HEK293 (cell line): ENCODE measurements at regions not wholly inside any gene's neighbourhood (a gene's known extent, or its start where the extent isn't known, plus 50 kb on each side); places are given as distances from the start of the nearest gene placed in this dataset.

Source experiments
- CTCF ChIA-PET: fragments of 350-600 bp; formaldehyde crosslinking; extraction: SDS; loops from one replicate; lab custom pipeline; 2021; ENCODE audit warnings: antibody characterized with exemption; lab: Yijun Ruan, JAX
- POLR2A ChIA-PET: fragments of 300-600 bp; formaldehyde crosslinking; extraction: SDS; loops from one replicate; lab custom pipeline; 2020; ENCODE audit warnings: antibody characterized with exemption, inconsistent platforms; lab: Yijun Ruan, JAX
- H3K27ac ChIP-seq: fragments of 200-500 bp; sonication (Bioruptor generic); 2 replicates; pipeline ENCODE4 v1.5.1; 2014; ENCODE audit warnings: low read depth, low read length, control low read depth, inconsistent platforms; ENCODE audit errors: extremely low read depth
- H3K36me3 ChIP-seq, 2 experiments: fragments of 200-500 bp in 1 of 2; sonication (Bioruptor generic) in 1 of 2; 1 replicate in 1 of 2; 2 replicates in 1 of 2; pipeline ENCODE4 v1.5.1; 2014 to 2017; ENCODE audit warnings: inconsistent platforms in 2 of 2, low read length in 2 of 2; ENCODE audit not compliant: control insufficient read depth in 2 of 2, insufficient read depth in 1 of 2
- H3K4me1 ChIP-seq: fragments of 200-500 bp; sonication (Bioruptor generic); 2 replicates; pipeline ENCODE4 v1.5.1; 2014; ENCODE audit warnings: mild to moderate bottlenecking, low read length, inconsistent platforms; ENCODE audit not compliant: control insufficient read depth, insufficient read depth
- H3K4me3 ChIP-seq: 2 replicates; pipeline ENCODE4 v1.5.1; 2011; ENCODE audit warnings: low read depth, mild to moderate bottlenecking, control low read depth, low read length, moderate library complexity
- H3K9me3 ChIP-seq: fragments of 200-500 bp; sonication (Bioruptor generic); 2 replicates; pipeline ENCODE4 v1.5.1; 2014; ENCODE audit warnings: low read depth, low read length, inconsistent platforms; ENCODE audit not compliant: control insufficient read depth, insufficient read depth
- HOXC10 ChIP-seq: sonication (generic); formaldehyde crosslinking; IDR thresholded peaks from 2 replicates; pipeline ENCODE4 v1.8.1; 2023; ENCODE audit warnings: mild to moderate bottlenecking, missing genetic modification reagents
- ZEB2 ChIP-seq: fragments of 450-650 bp; formaldehyde crosslinking; IDR thresholded peaks from 2 replicates; pipeline ENCODE4 v1.5.1; 2016; ENCODE audit warnings: missing biosample characterization, missing genetic modification characterization
- ZFHX2 ChIP-seq: fragments of 450-650 bp; formaldehyde crosslinking; conservative IDR thresholded peaks from 2 replicates; pipeline ENCODE4 v1.5.1; 2016; ENCODE audit warnings: missing biosample characterization, missing genetic modification characterization
- ZFP69B ChIP-seq: fragments of 450-650 bp; formaldehyde crosslinking; IDR thresholded peaks from 2 replicates; pipeline ENCODE4 v1.5.1; 2016; ENCODE audit warnings: missing biosample characterization, missing genetic modification characterization
- ZNF214 ChIP-seq: fragments of 450-650 bp; formaldehyde crosslinking; IDR thresholded peaks from 2 replicates; pipeline ENCODE4 v1.5.1; 2017; ENCODE audit warnings: missing biosample characterization, mild to moderate bottlenecking, missing genetic modification characterization, borderline replicate concordance
- ZNF221 ChIP-seq: fragments of 450-650 bp; formaldehyde crosslinking; IDR thresholded peaks from 2 replicates; pipeline ENCODE4 v1.5.1; 2017; ENCODE audit warnings: missing biosample characterization, missing genetic modification characterization, borderline replicate concordance
- ZNF23 ChIP-seq: fragments of 450-650 bp; formaldehyde crosslinking; IDR thresholded peaks from 2 replicates; pipeline ENCODE4 v1.5.1; 2016; ENCODE audit warnings: missing biosample characterization, missing genetic modification characterization, borderline replicate concordance
- ZNF292 ChIP-seq: fragments of 450-650 bp; formaldehyde crosslinking; IDR thresholded peaks from 2 replicates; pipeline ENCODE4 v1.5.1; 2016; ENCODE audit warnings: low read depth, missing biosample characterization, missing genetic modification characterization, borderline replicate concordance
- ZNF501 ChIP-seq: fragments of 450-650 bp; formaldehyde crosslinking; IDR thresholded peaks from 2 replicates; pipeline ENCODE4 v1.5.1; 2016; ENCODE audit warnings: missing biosample characterization, missing genetic modification characterization
- ZNF529 ChIP-seq: fragments of 450-650 bp; formaldehyde crosslinking; IDR thresholded peaks from 2 replicates; pipeline ENCODE4 v1.5.1; 2017; ENCODE audit warnings: missing genetic modification characterization, missing biosample characterization; ENCODE audit not compliant: insufficient replicate concordance
- ZNF571 ChIP-seq: fragments of 450-650 bp; formaldehyde crosslinking; IDR thresholded peaks from 2 replicates; pipeline ENCODE4 v1.5.0; 2017; ENCODE audit warnings: missing biosample characterization, missing genetic modification characterization
- ZNF624 ChIP-seq: fragments of 450-650 bp; formaldehyde crosslinking; IDR thresholded peaks from 2 replicates; pipeline ENCODE4 v1.5.1; 2017; ENCODE audit warnings: missing biosample characterization, missing genetic modification characterization
- ZNF626 ChIP-seq: fragments of 450-650 bp; sonication (Bioruptor Pico); formaldehyde crosslinking; IDR thresholded peaks from 2 replicates; pipeline ENCODE4 v1.5.1; 2018; ENCODE audit warnings: missing biosample characterization, missing genetic modification characterization, inconsistent platforms
- ZNF837 ChIP-seq: fragments of 450-650 bp; formaldehyde crosslinking; IDR thresholded peaks from 2 replicates; pipeline ENCODE4 v1.5.1; 2016; ENCODE audit warnings: missing biosample characterization, missing genetic modification characterization
- ZSCAN30 ChIP-seq: fragments of 450-650 bp; IDR thresholded peaks from 2 replicates; pipeline ENCODE4 v1.5.1; 2018; ENCODE audit warnings: missing biosample characterization, mild to moderate bottlenecking, missing genetic modification characterization, moderate library complexity
- TF ChIP-seq, protein P1 (sequence below): fragments of 450-650 bp; formaldehyde crosslinking; IDR thresholded peaks from 2 replicates; pipeline ENCODE4 v1.5.1; 2016; ENCODE audit warnings: missing biosample characterization, missing genetic modification characterization
- TF ChIP-seq, protein P2 (sequence below): fragments of 450-650 bp; formaldehyde crosslinking; IDR thresholded peaks from 2 replicates; pipeline ENCODE4 v1.5.1; 2016; ENCODE audit warnings: missing biosample characterization, missing genetic modification characterization, low read depth
- TF ChIP-seq, protein P3 (sequence below): fragments of 450-650 bp; formaldehyde crosslinking; IDR thresholded peaks from 2 replicates; pipeline ENCODE4 v1.5.1; 2016; ENCODE audit warnings: missing biosample characterization, missing genetic modification characterization, borderline replicate concordance
- TF ChIP-seq, protein P4 (sequence below): fragments of 450-650 bp; formaldehyde crosslinking; IDR thresholded peaks from 2 replicates; pipeline ENCODE4 v1.5.1; 2016; ENCODE audit warnings: missing biosample characterization, missing genetic modification characterization
- TF ChIP-seq, protein P5 (sequence below): fragments of 450-650 bp; formaldehyde crosslinking; optimal IDR thresholded peaks from 2 replicates; pipeline ENCODE3; 2016; ENCODE audit warnings: missing biosample characterization, mild to moderate bottlenecking, missing genetic modification characterization

DNA sequence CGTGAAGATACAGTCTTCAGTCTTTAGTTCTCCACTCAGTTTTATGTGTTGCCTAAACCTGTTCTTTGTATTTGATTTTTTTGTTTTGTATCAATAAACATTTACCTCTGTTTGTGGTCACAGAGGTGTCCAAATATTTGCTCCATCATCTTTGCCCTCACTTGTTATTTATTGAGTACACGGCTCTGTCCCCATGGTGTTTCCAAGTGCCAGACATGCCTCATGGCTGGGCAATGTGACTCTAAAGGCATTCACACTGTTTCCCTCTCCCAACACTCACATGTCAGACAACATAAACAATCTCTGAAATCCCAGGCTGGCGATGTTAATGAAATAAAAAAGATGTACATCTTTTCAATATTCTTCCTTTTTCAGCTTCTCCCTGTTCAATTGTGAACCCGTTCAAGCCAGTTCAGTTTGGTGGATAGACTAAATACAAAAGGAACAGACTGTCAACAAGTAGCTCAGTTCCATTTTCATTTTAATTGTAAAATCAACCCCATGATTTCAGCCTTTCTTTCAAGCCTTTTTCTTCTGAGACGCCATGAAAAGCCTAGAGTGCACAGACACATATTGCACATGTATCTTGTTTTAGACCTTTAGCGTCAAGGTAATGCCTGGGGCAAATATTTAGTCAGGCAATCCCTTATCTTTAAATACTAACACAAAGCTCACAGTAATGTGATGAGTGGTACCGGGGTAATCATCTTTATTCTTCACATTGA, 680.7 kb downstream of the GALC start:
- no peaks in the 10 kb centered on the region for H3K36me3 ChIP-seq
- no peak overlapping the region for H3K27ac ChIP-seq
- ChIA-PET CTCF (no interaction called here), POLR2A (no interaction called here)
- no peaks in the 10 kb centered on the region for H3K9me3 ChIP-seq
- no peaks in the 10 kb centered on the region for H3K4me1 ChIP-seq
- H3K4me3 ChIP-seq = no peak overlapping the region
- TF ChIP-seq, protein P1, sequence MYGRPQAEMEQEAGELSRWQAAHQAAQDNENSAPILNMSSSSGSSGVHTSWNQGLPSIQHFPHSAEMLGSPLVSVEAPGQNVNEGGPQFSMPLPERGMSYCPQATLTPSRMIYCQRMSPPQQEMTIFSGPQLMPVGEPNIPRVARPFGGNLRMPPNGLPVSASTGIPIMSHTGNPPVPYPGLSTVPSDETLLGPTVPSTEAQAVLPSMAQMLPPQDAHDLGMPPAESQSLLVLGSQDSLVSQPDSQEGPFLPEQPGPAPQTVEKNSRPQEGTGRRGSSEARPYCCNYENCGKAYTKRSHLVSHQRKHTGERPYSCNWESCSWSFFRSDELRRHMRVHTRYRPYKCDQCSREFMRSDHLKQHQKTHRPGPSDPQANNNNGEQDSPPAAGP = no peak
- TF ChIP-seq HOXC10 (CRISPR knock-in tag) = no peak
- TF ChIP-seq ZNF23 (tag by site-specific recombination) = no peak
- TF ChIP-seq ZNF221 (tag by site-specific recombination) = no peak
- TF ChIP-seq ZFHX2 (tag by site-specific recombination) = no peak
- no peak for TF ChIP-seq ZNF529 (tag by site-specific recombination)
- TF ChIP-seq ZNF626 (tag by site-specific recombination) = no peak
- no peak for TF ChIP-seq ZNF292 (tag by site-specific recombination)
- TF ChIP-seq, protein P2, sequence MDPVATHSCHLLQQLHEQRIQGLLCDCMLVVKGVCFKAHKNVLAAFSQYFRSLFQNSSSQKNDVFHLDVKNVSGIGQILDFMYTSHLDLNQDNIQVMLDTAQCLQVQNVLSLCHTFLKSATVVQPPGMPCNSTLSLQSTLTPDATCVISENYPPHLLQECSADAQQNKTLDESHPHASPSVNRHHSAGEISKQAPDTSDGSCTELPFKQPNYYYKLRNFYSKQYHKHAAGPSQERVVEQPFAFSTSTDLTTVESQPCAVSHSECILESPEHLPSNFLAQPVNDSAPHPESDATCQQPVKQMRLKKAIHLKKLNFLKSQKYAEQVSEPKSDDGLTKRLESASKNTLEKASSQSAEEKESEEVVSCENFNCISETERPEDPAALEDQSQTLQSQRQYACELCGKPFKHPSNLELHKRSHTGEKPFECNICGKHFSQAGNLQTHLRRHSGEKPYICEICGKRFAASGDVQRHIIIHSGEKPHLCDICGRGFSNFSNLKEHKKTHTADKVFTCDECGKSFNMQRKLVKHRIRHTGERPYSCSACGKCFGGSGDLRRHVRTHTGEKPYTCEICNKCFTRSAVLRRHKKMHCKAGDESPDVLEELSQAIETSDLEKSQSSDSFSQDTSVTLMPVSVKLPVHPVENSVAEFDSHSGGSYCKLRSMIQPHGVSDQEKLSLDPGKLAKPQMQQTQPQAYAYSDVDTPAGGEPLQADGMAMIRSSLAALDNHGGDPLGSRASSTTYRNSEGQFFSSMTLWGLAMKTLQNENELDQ (tag by site-specific recombination) = no peak
- TF ChIP-seq ZNF501 (tag by site-specific recombination) = no peak
- TF ChIP-seq, protein P3, sequence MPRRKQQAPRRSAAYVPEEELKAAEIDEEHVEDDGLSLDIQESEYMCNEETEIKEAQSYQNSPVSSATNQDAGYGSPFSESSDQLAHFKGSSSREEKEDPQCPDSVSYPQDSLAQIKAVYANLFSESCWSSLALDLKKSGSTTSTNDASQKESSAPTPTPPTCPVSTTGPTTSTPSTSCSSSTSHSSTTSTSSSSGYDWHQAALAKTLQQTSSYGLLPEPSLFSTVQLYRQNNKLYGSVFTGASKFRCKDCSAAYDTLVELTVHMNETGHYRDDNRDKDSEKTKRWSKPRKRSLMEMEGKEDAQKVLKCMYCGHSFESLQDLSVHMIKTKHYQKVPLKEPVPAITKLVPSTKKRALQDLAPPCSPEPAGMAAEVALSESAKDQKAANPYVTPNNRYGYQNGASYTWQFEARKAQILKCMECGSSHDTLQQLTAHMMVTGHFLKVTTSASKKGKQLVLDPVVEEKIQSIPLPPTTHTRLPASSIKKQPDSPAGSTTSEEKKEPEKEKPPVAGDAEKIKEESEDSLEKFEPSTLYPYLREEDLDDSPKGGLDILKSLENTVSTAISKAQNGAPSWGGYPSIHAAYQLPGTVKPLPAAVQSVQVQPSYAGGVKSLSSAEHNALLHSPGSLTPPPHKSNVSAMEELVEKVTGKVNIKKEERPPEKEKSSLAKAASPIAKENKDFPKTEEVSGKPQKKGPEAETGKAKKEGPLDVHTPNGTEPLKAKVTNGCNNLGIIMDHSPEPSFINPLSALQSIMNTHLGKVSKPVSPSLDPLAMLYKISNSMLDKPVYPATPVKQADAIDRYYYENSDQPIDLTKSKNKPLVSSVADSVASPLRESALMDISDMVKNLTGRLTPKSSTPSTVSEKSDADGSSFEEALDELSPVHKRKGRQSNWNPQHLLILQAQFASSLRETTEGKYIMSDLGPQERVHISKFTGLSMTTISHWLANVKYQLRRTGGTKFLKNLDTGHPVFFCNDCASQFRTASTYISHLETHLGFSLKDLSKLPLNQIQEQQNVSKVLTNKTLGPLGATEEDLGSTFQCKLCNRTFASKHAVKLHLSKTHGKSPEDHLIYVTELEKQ = no peak
- TF ChIP-seq, protein P4, sequence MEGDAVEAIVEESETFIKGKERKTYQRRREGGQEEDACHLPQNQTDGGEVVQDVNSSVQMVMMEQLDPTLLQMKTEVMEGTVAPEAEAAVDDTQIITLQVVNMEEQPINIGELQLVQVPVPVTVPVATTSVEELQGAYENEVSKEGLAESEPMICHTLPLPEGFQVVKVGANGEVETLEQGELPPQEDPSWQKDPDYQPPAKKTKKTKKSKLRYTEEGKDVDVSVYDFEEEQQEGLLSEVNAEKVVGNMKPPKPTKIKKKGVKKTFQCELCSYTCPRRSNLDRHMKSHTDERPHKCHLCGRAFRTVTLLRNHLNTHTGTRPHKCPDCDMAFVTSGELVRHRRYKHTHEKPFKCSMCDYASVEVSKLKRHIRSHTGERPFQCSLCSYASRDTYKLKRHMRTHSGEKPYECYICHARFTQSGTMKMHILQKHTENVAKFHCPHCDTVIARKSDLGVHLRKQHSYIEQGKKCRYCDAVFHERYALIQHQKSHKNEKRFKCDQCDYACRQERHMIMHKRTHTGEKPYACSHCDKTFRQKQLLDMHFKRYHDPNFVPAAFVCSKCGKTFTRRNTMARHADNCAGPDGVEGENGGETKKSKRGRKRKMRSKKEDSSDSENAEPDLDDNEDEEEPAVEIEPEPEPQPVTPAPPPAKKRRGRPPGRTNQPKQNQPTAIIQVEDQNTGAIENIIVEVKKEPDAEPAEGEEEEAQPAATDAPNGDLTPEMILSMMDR (tag by site-specific recombination) = no peak
- TF ChIP-seq ZFP69B = no peak
- TF ChIP-seq, protein P5, sequence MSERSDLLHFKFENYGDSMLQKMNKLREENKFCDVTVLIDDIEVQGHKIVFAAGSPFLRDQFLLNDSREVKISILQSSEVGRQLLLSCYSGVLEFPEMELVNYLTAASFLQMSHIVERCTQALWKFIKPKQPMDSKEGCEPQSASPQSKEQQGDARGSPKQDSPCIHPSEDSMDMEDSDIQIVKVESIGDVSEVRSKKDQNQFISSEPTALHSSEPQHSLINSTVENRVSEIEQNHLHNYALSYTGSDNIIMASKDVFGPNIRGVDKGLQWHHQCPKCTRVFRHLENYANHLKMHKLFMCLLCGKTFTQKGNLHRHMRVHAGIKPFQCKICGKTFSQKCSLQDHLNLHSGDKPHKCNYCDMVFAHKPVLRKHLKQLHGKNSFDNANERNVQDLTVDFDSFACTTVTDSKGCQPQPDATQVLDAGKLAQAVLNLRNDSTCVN = no peak
- no peak for TF ChIP-seq ZNF571 (tag by site-specific recombination)
- TF ChIP-seq ZNF214 (tag by site-specific recombination) = no peak
- TF ChIP-seq ZNF837 (tag by site-specific recombination) = no peak
- no peak for TF ChIP-seq ZNF624 (tag by site-specific recombination)
- TF ChIP-seq ZSCAN30 (tag by site-specific recombination) = no peak
- no peak for TF ChIP-seq ZEB2
- TF ChIP-seq, all 188 proteins: peak for 0
